ENCODE measurements at regions not wholly inside any gene's neighbourhood (a gene's known extent, or its start where the extent isn't known, plus 50 kb on each side); places are given as distances from the start of the nearest gene placed in this dataset.

DNA sequence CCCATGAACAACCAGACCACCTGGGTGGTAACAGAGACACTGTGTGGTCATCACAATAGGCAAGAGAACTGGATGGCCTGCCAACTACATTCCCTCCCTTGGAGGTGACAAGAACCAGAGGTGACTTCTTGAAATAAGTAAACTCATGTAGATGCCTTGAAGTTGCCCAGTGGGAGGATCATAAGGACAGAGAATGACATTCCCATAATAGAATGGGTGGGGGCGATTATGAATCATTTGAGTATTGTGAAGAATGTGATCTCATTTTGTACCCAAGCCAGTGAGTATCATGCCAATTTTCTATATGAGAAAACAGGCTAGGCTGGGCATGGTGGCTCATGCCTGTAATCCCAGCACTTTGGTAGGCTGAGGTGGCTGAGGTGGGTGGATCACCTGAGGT, 211.4 kb upstream of the GYPC start:
- no peaks in the 10 kb centered on the region for H3K36me3 Mint-ChIP-seq (ENCODE audit: unreplicated experiment)
- H3K9me3 Mint-ChIP-seq (ENCODE audit: unreplicated experiment), result no peaks in the 10 kb centered on the region
- no peak overlapping the region for H3K27ac Mint-ChIP-seq (ENCODE audit: unreplicated experiment)
- no peaks in the 10 kb centered on the region for H3K4me1 Mint-ChIP-seq (ENCODE audit: unreplicated experiment)
- DNase-seq (ENCODE audit: extremely low spot score, unreplicated experiment), result no peak
- no peak for TF ChIP-seq CTCF (IDR thresholded peaks at IDR 0.05)
- no peaks in the 10 kb centered on the region for H3K27me3 Mint-ChIP-seq (ENCODE audit: unreplicated experiment)
- H3K4me3 Mint-ChIP-seq (ENCODE audit: unreplicated experiment), result no peak overlapping the region

DNA sequence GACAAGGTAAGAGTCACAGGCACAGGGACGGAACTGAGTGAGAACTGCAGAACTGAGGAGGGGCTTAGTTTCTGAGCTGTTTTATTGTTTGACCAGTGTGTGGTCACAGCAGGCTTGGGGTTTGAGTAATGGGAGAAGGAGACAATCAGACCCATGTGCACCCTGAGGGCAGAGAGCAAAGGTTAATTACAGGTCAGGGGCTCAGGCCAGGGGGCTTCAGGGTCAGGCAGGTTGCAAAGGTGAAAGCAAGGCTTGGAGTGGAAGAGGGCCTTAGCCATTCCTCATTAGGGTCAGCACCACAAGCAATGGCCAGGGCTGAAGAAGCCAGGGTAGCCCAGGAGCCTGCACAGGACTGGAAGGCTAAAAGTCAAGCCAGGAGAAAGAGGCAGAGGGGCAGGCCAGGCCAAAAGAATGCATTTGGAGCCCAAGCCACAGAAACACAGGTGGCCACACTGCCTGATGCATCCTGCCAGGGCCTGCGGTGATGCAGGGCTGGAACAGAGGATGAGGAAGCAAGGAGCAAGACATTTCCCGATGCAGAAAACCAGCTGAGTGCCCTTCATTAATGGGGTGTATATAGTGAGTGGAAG, 209.8 kb upstream of the GYPC start:
- Mint-ChIP-seq H3K9me3 (ENCODE audit: unreplicated experiment) (no peaks in the 10 kb centered on the region), H3K36me3 (ENCODE audit: unreplicated experiment) (no peaks in the 10 kb centered on the region), H3K27me3 (ENCODE audit: unreplicated experiment) (no peaks in the 10 kb centered on the region), H3K4me1 (ENCODE audit: unreplicated experiment) (no peaks in the 10 kb centered on the region), H3K4me3 (ENCODE audit: unreplicated experiment) (no peak overlapping the region), H3K27ac (ENCODE audit: unreplicated experiment) (no peak overlapping the region)
- no peak for DNase-seq (ENCODE audit: extremely low spot score, unreplicated experiment)
- TF ChIP-seq CTCF (IDR thresholded peaks at IDR 0.05), result no peak

DNA sequence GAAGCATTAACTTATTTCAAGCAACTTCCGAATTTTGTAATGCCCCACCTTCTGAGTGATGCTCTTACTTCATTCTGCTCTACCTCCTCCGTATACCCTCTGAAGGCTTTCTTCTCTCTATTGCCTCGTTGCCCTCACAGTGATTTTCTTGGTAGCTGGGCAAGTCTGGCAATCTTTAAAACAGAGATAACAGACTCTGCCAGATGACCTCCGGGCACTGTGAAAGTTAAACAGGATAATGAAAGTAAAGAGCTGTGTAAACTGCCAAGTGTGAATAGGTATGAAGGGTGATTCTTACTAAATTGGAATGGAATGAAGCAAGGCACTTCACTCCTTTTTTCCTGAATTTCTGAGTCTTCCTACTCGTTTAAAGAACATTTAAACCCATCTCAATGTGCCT, 207.3 kb upstream of the GYPC start:
- Mint-ChIP-seq H3K27ac (ENCODE audit: unreplicated experiment) (no peak overlapping the region), H3K4me1 (ENCODE audit: unreplicated experiment) (no peaks in the 10 kb centered on the region), H3K4me3 (ENCODE audit: unreplicated experiment) (no peak overlapping the region), H3K9me3 (ENCODE audit: unreplicated experiment) (no peaks in the 10 kb centered on the region), H3K27me3 (ENCODE audit: unreplicated experiment) (no peaks in the 10 kb centered on the region), H3K36me3 (ENCODE audit: unreplicated experiment) (no peaks in the 10 kb centered on the region)
- DNase-seq (ENCODE audit: extremely low spot score, unreplicated experiment), result no peak
- no peak for TF ChIP-seq CTCF (IDR thresholded peaks at IDR 0.05)

GRCh38 chr2:126449677-126450076, 206.3 kb upstream of the GYPC start:
- no peak for TF ChIP-seq CTCF (IDR thresholded peaks at IDR 0.05)
- Mint-ChIP-seq H3K4me1 (ENCODE audit: unreplicated experiment) (no peaks in the 10 kb centered on the region), H3K27me3 (ENCODE audit: unreplicated experiment) (no peaks in the 10 kb centered on the region), H3K36me3 (ENCODE audit: unreplicated experiment) (no peaks in the 10 kb centered on the region), H3K27ac (ENCODE audit: unreplicated experiment) (no peak overlapping the region), H3K4me3 (ENCODE audit: unreplicated experiment) (no peak overlapping the region), H3K9me3 (ENCODE audit: unreplicated experiment) (peaks cover 8% of the 10 kb centered on the region)
- no peak for DNase-seq (ENCODE audit: extremely low spot score, unreplicated experiment)

- no peak overlapping the region for H3K27ac Mint-ChIP-seq (ENCODE audit: unreplicated experiment)
- no peaks in the 10 kb centered on the region for H3K36me3 Mint-ChIP-seq (ENCODE audit: unreplicated experiment)
- no peaks in the 10 kb centered on the region for H3K9me3 Mint-ChIP-seq (ENCODE audit: unreplicated experiment)
- TF ChIP-seq CTCF (IDR thresholded peaks at IDR 0.05), result no peak
- no peak for DNase-seq (ENCODE audit: extremely low spot score, unreplicated experiment)
- no peak overlapping the region for H3K4me3 Mint-ChIP-seq (ENCODE audit: unreplicated experiment)
- H3K27me3 Mint-ChIP-seq (ENCODE audit: unreplicated experiment), result no peaks in the 10 kb centered on the region
- H3K4me1 Mint-ChIP-seq (ENCODE audit: unreplicated experiment), result no peaks in the 10 kb centered on the region
These were observed 191.9 kb upstream of the GYPC start for GRCh38 chr2:126463892-126464674.

All from osteocyte (in vitro differentiated cells).